OCI-LY7 (cell line): ENCODE measurements at regions not wholly inside any gene's neighbourhood (a gene's known extent, or its start where the extent isn't known, plus 50 kb on each side); places are given as distances from the start of the nearest gene placed in this dataset.

Source experiments
- BruUV-seq: library from RNA; stranded (reverse); fragments of 400-500 nt; replicated peaks from 2 replicates; lab custom pipeline; 2021; lab: Mats Ljungman, UMichigan
- CTCF ChIA-PET: fragments of 300-600 bp; sonication (Branson Sonifier 250); formaldehyde crosslinking; loops from one replicate; lab custom pipeline; 2022; ENCODE audit warnings: antibody characterized with exemption; ENCODE audit not compliant: unreplicated experiment; lab: Charles Lee
- POLR2A ChIA-PET: fragments of 300-600 bp; sonication (Branson Sonifier 250); formaldehyde crosslinking; loops from one replicate; lab custom pipeline; 2022; ENCODE audit warnings: antibody characterized with exemption; lab: Charles Lee
- DNase-seq: peaks from one replicate; pipeline ENCODE4 v3.0.0-alpha.2; 2015; ENCODE audit warnings: low spot score
- H2AFZ ChIP-seq: fragments of 200-600 bp; sonication (generic), shearing (Covaris generic); 2 replicates; pipeline ENCODE4 v1.6.1; 2014; ENCODE audit warnings: mild to moderate bottlenecking, antibody characterized with exemption, low read length, moderate library complexity
- H3K27ac ChIP-seq: fragments of 200-600 bp; sonication (generic); 2 replicates; pipeline ENCODE4 v1.5.1; 2014; ENCODE audit warnings: mixed run types, low read depth, mild to moderate bottlenecking, moderate library complexity, low read length, inconsistent platforms; ENCODE audit not compliant: poor library complexity, severe bottlenecking
- H3K36me3 ChIP-seq: fragments of 200-600 bp; sonication (generic); 2 replicates; pipeline ENCODE4 v1.6.1; 2014; ENCODE audit warnings: mild to moderate bottlenecking, antibody characterized with exemption, low read length, moderate library complexity, mixed read lengths; ENCODE audit not compliant: insufficient read depth
- H3K4me1 ChIP-seq: fragments of 200-600 bp; sonication (generic); 2 replicates; pipeline ENCODE4 v1.5.1; 2014; ENCODE audit warnings: mild to moderate bottlenecking, low read length; ENCODE audit not compliant: insufficient read depth, poor library complexity, severe bottlenecking
- H3K4me2 ChIP-seq: fragments of 200-600 bp; sonication (generic); 2 replicates; pipeline ENCODE4 v1.6.1; 2014; ENCODE audit warnings: mild to moderate bottlenecking, low read length
- H3K4me3 ChIP-seq: fragments of 200-600 bp; sonication (generic); 2 replicates; pipeline ENCODE4 v1.5.1; 2014; ENCODE audit warnings: mild to moderate bottlenecking, low read depth, low read length; ENCODE audit not compliant: poor library complexity, severe bottlenecking
- H3K79me2 ChIP-seq: fragments of 200-600 bp; sonication (generic); 2 replicates; pipeline ENCODE4 v1.6.1; 2016; ENCODE audit warnings: low read depth, mild to moderate bottlenecking, low read length, moderate library complexity, mixed read lengths; ENCODE audit not compliant: insufficient read depth
- H3K9me2 ChIP-seq: fragments of 200-600 bp; sonication (generic); 2 replicates; pipeline ENCODE4 v1.6.1; 2016; ENCODE audit warnings: mild to moderate bottlenecking, low read length, mixed read lengths; ENCODE audit not compliant: insufficient read depth
- H3K9me3 ChIP-seq: fragments of 200-600 bp; sonication (generic); 2 replicates; pipeline ENCODE4 v1.6.1; 2014; ENCODE audit warnings: mild to moderate bottlenecking, mixed run types, low read length, mixed read lengths
- H4K20me1 ChIP-seq: fragments of 200-600 bp; sonication (generic); 2 replicates; pipeline ENCODE4 v1.6.1; 2014; ENCODE audit warnings: mild to moderate bottlenecking, antibody characterized with exemption, low read length, moderate library complexity, mixed read lengths; ENCODE audit not compliant: insufficient read depth
- CTCF ChIP-seq: fragments of 200-600 bp; sonication (generic); conservative IDR thresholded peaks from 2 replicates; pipeline ENCODE4 v1.5.1; 2014; ENCODE audit warnings: mild to moderate bottlenecking, antibody characterized with exemption, low read length, moderate library complexity, mixed read lengths
- EZH2phosphoT487 ChIP-seq: fragments of 200-600 bp; sonication (generic); IDR thresholded peaks from 2 replicates; pipeline ENCODE4 v1.6.1; 2018; ENCODE audit warnings: low read depth, borderline replicate concordance, mild to moderate bottlenecking, mixed run types, antibody characterized with exemption, low read length, moderate library complexity, mixed read lengths
- intact Hi-C: fragments of 100-400 bp; cut with micrococcal nuclease; formaldehyde crosslinking; loops from one replicate; pipeline ENCODE4 v1.10.0; 2022; ENCODE audit not compliant: unreplicated experiment

- no TSS peak for BruUV-seq
- H3K4me2 ChIP-seq = no peak overlapping the region
- no peaks in the 10 kb centered on the region for H3K36me3 ChIP-seq
- no peaks in the 10 kb centered on the region for H3K4me1 ChIP-seq
- H3K4me3 ChIP-seq = no peak overlapping the region
- no peak overlapping the region for H2AFZ ChIP-seq
- H3K9me3 ChIP-seq = no peaks in the 10 kb centered on the region
- intact Hi-C loops = no loop called here
- ChIA-PET POLR2A (interaction anchor here (0.6 kb wide), 1 partner anchor 529 kb away, joined by 3 read pairs; no protein-coding TSS in a partner anchor), CTCF (no interaction called here)
- H3K27ac ChIP-seq = no peak overlapping the region
- DNase-seq = no peak
- no peak for TF ChIP-seq EZH2phosphoT487
- TF ChIP-seq CTCF = no peak
- H4K20me1 ChIP-seq = no peaks in the 10 kb centered on the region
- no peaks in the 10 kb centered on the region for H3K79me2 ChIP-seq
- no peaks in the 10 kb centered on the region for H3K9me2 ChIP-seq
These were observed 336.6 kb upstream of the MEOX2 start for GRCh38 chr7:16023046-16023445.

GRCh38 chr7:16021851-16022250 lies 335.4 kb upstream of the MEOX2 start:
- H3K79me2 ChIP-seq = no peaks in the 10 kb centered on the region
- no peaks in the 10 kb centered on the region for H3K9me3 ChIP-seq
- DNase-seq = no peak
- POLR2A ChIA-PET = interaction anchor here (0.7 kb wide), 1 partner anchor 116 kb away, joined by 3 read pairs; no protein-coding TSS in a partner anchor
- H2AFZ ChIP-seq = no peak overlapping the region
- no peak overlapping the region for H3K4me2 ChIP-seq
- intact Hi-C loops = no loop called here
- no peaks in the 10 kb centered on the region for H3K9me2 ChIP-seq
- no peaks in the 10 kb centered on the region for H3K36me3 ChIP-seq
- no peak overlapping the region for H3K27ac ChIP-seq
- BruUV-seq = no TSS peak
- no peaks in the 10 kb centered on the region for H3K4me1 ChIP-seq
- H4K20me1 ChIP-seq = no peaks in the 10 kb centered on the region
- CTCF ChIA-PET = no interaction called here
- TF ChIP-seq EZH2phosphoT487 (no peak), CTCF (no peak)
- no peak overlapping the region for H3K4me3 ChIP-seq

- ChIA-PET CTCF (no interaction called here), POLR2A (interaction anchor here (0.7 kb wide), 1 partner anchor 801 kb away, joined by 3 read pairs; no protein-coding TSS in a partner anchor)
- no TSS peak for BruUV-seq
- intact Hi-C loops = no loop called here
- no peaks in the 10 kb centered on the region for H3K79me2 ChIP-seq
- no peaks in the 10 kb centered on the region for H3K36me3 ChIP-seq
- H4K20me1 ChIP-seq = 0 out of 2 replicates have a peak, but pooled peaks cover 3% of the 10 kb centered on the region
- no peak overlapping the region for H3K4me3 ChIP-seq
- no peaks in the 10 kb centered on the region for H3K9me3 ChIP-seq
- H3K9me2 ChIP-seq = no peaks in the 10 kb centered on the region
- H2AFZ ChIP-seq = no peak overlapping the region
- H3K4me1 ChIP-seq = no peaks in the 10 kb centered on the region
- no peak for TF ChIP-seq CTCF
- no peak for TF ChIP-seq EZH2phosphoT487
- DNase-seq = no peak
- no peak overlapping the region for H3K27ac ChIP-seq
- H3K4me2 ChIP-seq = no peak overlapping the region
These were observed 329.5 kb upstream of the MEOX2 start for GRCh38 chr7:16015981-16016380.
